Ascending aorta (tissue), 2 donors: ENCODE measurements at regions not wholly inside any gene's neighbourhood (a gene's known extent, or its start where the extent isn't known, plus 50 kb on each side); places are given as distances from the start of the nearest gene placed in this dataset.

Experiments
- DNase-seq, 2 donors: peaks; one replicate each; pipeline ENCODE4 v3.0.0-alpha.2; 2019; ENCODE audit warnings: low spot score in 2 of 2
- H3K27ac ChIP-seq, 2 donors: fragments of 200-600 bp; sonication (generic); one replicate each; pipeline ENCODE4 v1.5.1; 2016 to 2017; ENCODE audit warnings: mild to moderate bottlenecking in 1 of 2
- H3K27me3 ChIP-seq: fragments of 200-600 bp; sonication (generic); one replicate; pipeline ENCODE4 v1.5.1; 2017
- H3K36me3 ChIP-seq, 2 donors: fragments of 200-600 bp; sonication (generic); one replicate each; pipeline ENCODE4 v1.5.1; 2016
- H3K4me1 ChIP-seq, 2 donors: fragments of 200-600 bp; sonication (generic); one replicate each; pipeline ENCODE4 v1.5.1; 2016 to 2017; ENCODE audit warnings: mild to moderate bottlenecking in 1 of 2
- H3K4me3 ChIP-seq, 2 donors: fragments of 200-600 bp; sonication (generic); one replicate each; pipeline ENCODE4 v1.5.1; 2016 to 2017; ENCODE audit warnings: mild to moderate bottlenecking in 1 of 2
- H3K9me3 ChIP-seq, 2 donors: fragments of 200-600 bp; sonication (generic); one replicate each; pipeline ENCODE4 v1.5.1; 2016
- intact Hi-C: fragments of 100-400 bp; cut with DNase I; formaldehyde crosslinking; loops from one replicate; pipeline ENCODE4 v1.15.1; 2023
- TF ChIP-seq, protein P1 (sequence below), 3 experiments: fragments of 200-600 bp in 2 of 3; fragments of 450-650 bp in 1 of 3; sonication (generic) in 2 of 3; IDR thresholded peaks; one replicate each; pipeline ENCODE4 v1.5.1; 2016 to 2019; ENCODE audit warnings: antibody characterized with exemption in 3 of 3, mild to moderate bottlenecking in 1 of 3, moderate library complexity in 1 of 3

DNA sequence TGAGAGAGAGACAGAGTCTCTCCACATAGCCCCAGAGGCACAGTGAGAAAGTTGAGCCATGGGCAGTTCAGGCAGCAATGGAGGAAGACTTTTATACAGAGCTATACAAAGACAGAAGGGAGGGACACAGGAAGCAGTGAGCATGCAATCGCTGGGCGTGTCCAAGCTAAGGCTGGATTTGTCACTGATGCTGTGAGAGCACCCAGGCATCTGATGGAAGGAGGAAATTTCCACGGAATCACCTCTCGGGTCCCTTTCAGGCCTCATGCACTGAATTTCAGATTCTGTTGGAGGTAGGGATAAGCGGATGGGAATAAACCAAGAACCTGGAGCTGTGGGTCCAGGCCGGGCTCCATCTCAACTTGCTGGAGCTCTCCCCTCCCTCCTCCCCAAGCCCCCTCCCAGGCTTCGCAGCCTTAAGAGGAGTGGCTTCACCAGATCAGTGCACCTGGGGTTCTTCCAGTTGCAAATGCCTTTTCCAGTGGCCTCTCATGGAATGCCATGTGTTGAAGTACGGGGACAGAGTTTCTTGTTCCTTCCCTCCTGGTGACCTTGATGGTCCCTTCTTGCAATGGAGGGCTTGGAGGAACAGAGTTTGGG lies 114.8 kb upstream of the ALDH1B1 start:
- peak in 1 of 2 donors; percentile 45 for DNase-seq
- no peaks in the 10 kb centered on the region for H3K4me1 ChIP-seq
- H3K36me3 ChIP-seq = no peaks in the 10 kb centered on the region
- H3K4me3 ChIP-seq = no peak overlapping the region
- TF ChIP-seq, protein P1, sequence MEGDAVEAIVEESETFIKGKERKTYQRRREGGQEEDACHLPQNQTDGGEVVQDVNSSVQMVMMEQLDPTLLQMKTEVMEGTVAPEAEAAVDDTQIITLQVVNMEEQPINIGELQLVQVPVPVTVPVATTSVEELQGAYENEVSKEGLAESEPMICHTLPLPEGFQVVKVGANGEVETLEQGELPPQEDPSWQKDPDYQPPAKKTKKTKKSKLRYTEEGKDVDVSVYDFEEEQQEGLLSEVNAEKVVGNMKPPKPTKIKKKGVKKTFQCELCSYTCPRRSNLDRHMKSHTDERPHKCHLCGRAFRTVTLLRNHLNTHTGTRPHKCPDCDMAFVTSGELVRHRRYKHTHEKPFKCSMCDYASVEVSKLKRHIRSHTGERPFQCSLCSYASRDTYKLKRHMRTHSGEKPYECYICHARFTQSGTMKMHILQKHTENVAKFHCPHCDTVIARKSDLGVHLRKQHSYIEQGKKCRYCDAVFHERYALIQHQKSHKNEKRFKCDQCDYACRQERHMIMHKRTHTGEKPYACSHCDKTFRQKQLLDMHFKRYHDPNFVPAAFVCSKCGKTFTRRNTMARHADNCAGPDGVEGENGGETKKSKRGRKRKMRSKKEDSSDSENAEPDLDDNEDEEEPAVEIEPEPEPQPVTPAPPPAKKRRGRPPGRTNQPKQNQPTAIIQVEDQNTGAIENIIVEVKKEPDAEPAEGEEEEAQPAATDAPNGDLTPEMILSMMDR (IDR thresholded peaks at IDR 0.05) = no peak
- no peaks in the 10 kb centered on the region for H3K27me3 ChIP-seq
- H3K27ac ChIP-seq = no peak overlapping the region
- intact Hi-C loops = no loop called here
- no peaks in the 10 kb centered on the region for H3K9me3 ChIP-seq

DNA sequence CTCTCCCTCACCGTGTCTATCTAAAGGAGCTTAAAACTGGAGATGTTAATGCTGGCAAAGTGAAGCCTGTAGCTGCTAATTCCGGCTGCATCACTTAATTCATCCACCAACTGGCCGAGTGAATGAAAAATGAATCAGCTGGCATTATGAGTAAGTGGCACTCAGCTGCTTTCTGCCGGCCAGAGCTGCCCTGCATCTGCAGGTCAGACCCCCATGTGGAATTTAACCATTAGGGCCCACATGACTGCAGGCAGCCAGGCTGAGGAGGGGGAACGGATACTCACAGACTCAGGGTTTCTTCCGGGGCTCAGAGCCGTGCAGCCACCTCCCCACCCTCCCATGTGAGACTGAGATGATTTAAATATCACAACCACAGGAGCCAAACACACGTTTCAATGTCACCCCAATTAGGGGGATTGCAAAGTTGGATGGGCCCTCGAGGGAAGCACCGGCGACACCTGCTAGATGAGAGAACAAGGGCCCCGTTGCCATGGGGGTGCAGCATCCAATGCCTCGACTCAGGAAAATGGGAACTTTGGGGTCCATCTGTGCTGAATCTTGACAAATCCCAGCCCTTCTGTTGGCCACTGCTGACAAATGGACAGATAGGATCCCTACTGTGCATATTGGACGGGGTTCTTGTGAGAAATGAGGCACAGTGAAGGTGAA lies 115.6 kb upstream of the ALDH1B1 start:
- Histone ChIP-seq H3K9me3 (no peaks in the 10 kb centered on the region), H3K27me3 (no peaks in the 10 kb centered on the region), H3K4me1 (no peaks in the 10 kb centered on the region), H3K36me3 (no peaks in the 10 kb centered on the region), H3K4me3 (no peak overlapping the region), H3K27ac (no peak overlapping the region)
- intact Hi-C loops = no loop called here
- TF ChIP-seq, protein P1 (IDR thresholded peaks at IDR 0.05) = no peak
- DNase-seq = peak in 1 of 2 donors; percentile 16

DNA sequence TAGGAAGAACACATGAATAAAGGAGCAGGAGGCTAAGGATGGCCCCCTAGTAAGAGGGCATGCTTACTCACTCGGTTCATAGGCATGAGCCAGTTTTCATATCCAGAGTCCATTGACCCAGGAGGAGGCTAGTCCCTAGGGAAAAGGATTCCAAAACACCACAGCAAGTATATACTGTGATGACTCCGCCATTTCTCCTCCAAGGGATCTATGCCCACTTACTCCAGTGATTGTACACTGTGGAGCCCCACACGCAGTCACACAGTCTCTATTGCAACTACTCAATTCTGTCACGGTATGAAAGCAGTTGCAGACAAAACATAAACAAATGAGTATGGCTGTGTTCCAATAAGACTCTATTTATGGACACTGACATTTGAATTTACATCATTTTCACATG lies 117.7 kb upstream of the ALDH1B1 start:
- TF ChIP-seq, protein P1 (IDR thresholded peaks at IDR 0.05) = no peak
- Histone ChIP-seq H3K36me3 (no peaks in the 10 kb centered on the region), H3K27me3 (no peaks in the 10 kb centered on the region), H3K9me3 (no peaks in the 10 kb centered on the region), H3K4me3 (no peak overlapping the region), H3K4me1 (no peaks in the 10 kb centered on the region), H3K27ac (no peak overlapping the region)
- intact Hi-C loops = no loop called here
- DNase-seq = peak in 1 of 2 donors; percentile 16

DNA sequence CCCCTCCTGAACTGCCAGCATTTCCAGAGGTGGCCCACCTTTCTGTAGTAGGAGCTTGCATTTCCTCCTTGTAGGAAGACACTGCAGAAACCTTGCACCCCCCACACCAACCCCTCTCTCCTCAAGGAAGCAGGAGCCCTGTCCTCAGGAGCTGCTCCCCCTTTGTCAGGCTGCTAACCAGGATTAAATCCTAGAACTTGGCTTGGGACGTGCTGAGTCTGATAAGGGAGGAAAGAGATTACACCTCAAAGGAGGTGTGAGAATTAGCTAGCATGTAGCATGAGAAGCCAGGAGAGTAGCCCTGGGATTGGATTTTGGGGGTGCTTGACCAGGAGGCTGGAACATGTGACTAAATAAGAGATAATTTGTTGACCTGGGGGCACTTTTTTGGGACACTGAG lies 119.8 kb upstream of the ALDH1B1 start:
- DNase-seq = peak in 1 of 2 donors; percentile 38
- intact Hi-C loops = no loop called here
- TF ChIP-seq, protein P1 (IDR thresholded peaks at IDR 0.05) = no peak
- Histone ChIP-seq H3K27ac (no peak overlapping the region), H3K36me3 (no peaks in the 10 kb centered on the region), H3K4me1 (no peaks in the 10 kb centered on the region), H3K9me3 (no peaks in the 10 kb centered on the region), H3K4me3 (no peak overlapping the region), H3K27me3 (no peaks in the 10 kb centered on the region)

DNA sequence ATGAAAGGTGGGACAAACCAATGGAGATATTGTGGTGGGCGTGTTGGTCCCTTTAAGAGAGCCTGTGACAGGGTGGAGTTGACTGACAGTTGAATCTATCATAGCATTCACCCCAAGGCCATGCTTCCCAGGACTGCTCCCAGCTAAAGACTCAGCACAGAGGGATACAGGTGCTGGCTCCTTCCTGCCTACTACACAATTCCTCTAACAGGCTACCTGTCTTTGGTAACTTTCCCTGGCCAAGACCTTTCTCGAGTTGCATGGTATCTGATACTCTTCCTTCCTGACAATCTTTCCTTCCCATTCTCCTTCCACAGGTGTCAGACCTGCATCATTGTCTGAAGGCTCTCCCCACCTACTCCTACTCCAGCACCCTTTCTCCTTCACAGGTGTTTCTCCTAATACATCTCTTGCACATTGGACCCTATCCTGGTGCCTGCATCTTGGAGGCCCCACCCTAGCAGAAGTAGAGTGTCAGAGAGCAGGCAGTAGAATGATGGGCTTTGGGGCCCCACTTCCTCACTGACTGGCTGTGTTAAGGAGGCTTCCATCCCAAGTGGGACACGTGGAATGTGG lies 120.7 kb upstream of the ALDH1B1 start:
- no peaks in the 10 kb centered on the region for H3K9me3 ChIP-seq
- H3K4me1 ChIP-seq = no peaks in the 10 kb centered on the region
- no peak overlapping the region for H3K27ac ChIP-seq
- no peak overlapping the region for H3K4me3 ChIP-seq
- no peaks in the 10 kb centered on the region for H3K36me3 ChIP-seq
- no peaks in the 10 kb centered on the region for H3K27me3 ChIP-seq
- peak in 1 of 2 donors; percentile 24 for DNase-seq
- TF ChIP-seq, protein P1 (IDR thresholded peaks at IDR 0.05) = no peak
- intact Hi-C loops = no loop called here
